Liver (tissue), 7 donors: ENCODE measurements at regions not wholly inside any gene's neighbourhood (a gene's known extent, or its start where the extent isn't known, plus 50 kb on each side); places are given as distances from the start of the nearest gene placed in this dataset.
"Not testable (repeated sequence)": the region's sequence is repeated elsewhere in the genome, so short reads cannot be mapped to it uniquely, and the experiment has no call there.

Experiments
- DNase-seq: peaks from one replicate; pipeline ENCODE4 v3.0.0-alpha.2; 2017; ENCODE audit warnings: low spot score
- H3K27ac ChIP-seq, 2 donors: one replicate each; pipeline ENCODE4 v1.7.0; 2013; ENCODE audit warnings: inconsistent platforms in 2 of 2, low read length in 2 of 2, control low read depth in 1 of 2, low read depth in 1 of 2, mild to moderate bottlenecking in 1 of 2
- H3K27me3 ChIP-seq, 4 donors: one replicate each; pipeline versions ENCODE4 v1.6.1 to v1.7.0; 2013; ENCODE audit warnings: low read length in 3 of 4, inconsistent platforms in 1 of 4, mild to moderate bottlenecking in 1 of 4, moderate library complexity in 1 of 4; ENCODE audit not compliant: control insufficient read depth in 4 of 4, insufficient read depth in 4 of 4
- H3K36me3 ChIP-seq, 4 donors: one replicate each; pipeline versions ENCODE4 v1.6.1 to v1.7.0; 2013; ENCODE audit warnings: low read length in 3 of 4, mild to moderate bottlenecking in 3 of 4, low read depth in 1 of 4, moderate library complexity in 1 of 4; ENCODE audit not compliant: control insufficient read depth in 4 of 4, insufficient read depth in 3 of 4
- H3K4me1 ChIP-seq, 4 donors: one replicate each; pipeline versions ENCODE4 v1.6.1 to v1.7.0; 2013; ENCODE audit warnings: low read length in 3 of 4, mild to moderate bottlenecking in 3 of 4, moderate library complexity in 1 of 4; ENCODE audit not compliant: control insufficient read depth in 4 of 4, insufficient read depth in 4 of 4
- H3K4me3 ChIP-seq, 3 donors: one replicate each; pipeline versions ENCODE4 v1.6.1 to v1.7.0; 2013; ENCODE audit warnings: low read length in 3 of 3, control low read depth in 1 of 3, low read depth in 1 of 3, mild to moderate bottlenecking in 1 of 3
- H3K9ac ChIP-seq, 2 donors: one replicate each; pipeline ENCODE4 v1.7.0; 2013; ENCODE audit warnings: low read length in 2 of 2, mild to moderate bottlenecking in 2 of 2, moderate library complexity in 2 of 2, control low read depth in 1 of 2, low read depth in 1 of 2
- H3K9me3 ChIP-seq, 4 donors: one replicate each; pipeline versions ENCODE4 v1.6.1 to v1.7.0; 2013; ENCODE audit warnings: low read length in 3 of 4; ENCODE audit not compliant: control insufficient read depth in 4 of 4
- ATF3 ChIP-seq: IDR thresholded peaks from 2 replicates; pipeline ENCODE4 v1.6.1; 2016; ENCODE audit warnings: antibody characterized with exemption
- EGR1 ChIP-seq, 2 donors: IDR thresholded peaks; 2 replicates each; pipeline ENCODE4 v1.6.1; 2016 to 2018; ENCODE audit warnings: antibody characterized with exemption in 2 of 2, low read depth in 2 of 2
- GABPA ChIP-seq, 2 donors: IDR thresholded peaks in 1 of 2; conservative IDR thresholded peaks in 1 of 2; 2 replicates each; pipeline ENCODE4 v1.6.1; 2016; ENCODE audit warnings: antibody characterized with exemption in 2 of 2, mild to moderate bottlenecking in 1 of 2, moderate library complexity in 1 of 2
- JUND ChIP-seq, 2 donors: IDR thresholded peaks; 2 replicates each; pipeline ENCODE4 v1.6.1; 2016; ENCODE audit warnings: antibody characterized with exemption in 2 of 2
- RXRA ChIP-seq, 2 donors: IDR thresholded peaks; 2 replicates each; pipeline ENCODE4 v1.6.1; 2017 to 2018; ENCODE audit warnings: antibody characterized with exemption in 2 of 2, mild to moderate bottlenecking in 1 of 2
- ZBTB33 ChIP-seq: IDR thresholded peaks from 2 replicates; pipeline ENCODE4 v1.6.1; 2016; ENCODE audit warnings: antibody characterized with exemption
- WGBS: extraction: QIAGEN DNeasy Blood & Tissue Kit; methylation state at CpG from one replicate; pipeline ENCODE4 v1.1.7; 2013; 5-methylcytosine and 5-hydroxymethylcytosine counted together
- TF ChIP-seq, protein P1 (sequence below): IDR thresholded peaks from 2 replicates; pipeline ENCODE4 v1.6.1; 2016; ENCODE audit warnings: antibody characterized with exemption, mild to moderate bottlenecking
- donor health status: healthy.
- donor health status: healthy.
- donor health status: healthy.
- donor health status: healthy.

DNA sequence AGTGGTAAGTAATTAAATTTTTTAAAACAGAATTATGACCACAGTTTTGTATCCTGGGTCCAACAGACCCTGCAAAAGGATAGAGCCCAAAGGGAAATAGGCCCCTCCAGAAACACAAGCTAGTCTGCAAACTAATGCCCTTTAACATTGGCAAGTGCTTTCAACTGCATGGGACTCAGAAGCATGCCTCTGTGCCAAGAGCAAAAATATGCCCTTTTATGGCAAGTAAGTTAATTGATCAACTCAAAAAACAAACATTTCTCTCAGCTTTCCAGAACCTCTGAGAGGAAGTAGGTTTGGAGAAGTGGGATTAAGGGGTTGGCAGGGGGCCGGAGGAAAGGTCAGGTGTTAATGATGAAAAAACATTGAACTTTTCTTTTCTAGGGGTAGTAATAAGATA is 186.6 kb upstream of the PRSS1 start:
- DNase-seq, result no peak
- Histone ChIP-seq H3K27me3 (peaks cover 0 to 6% (median 0%) of the 10 kb centered on the region in 4 donors), H3K36me3 (no peaks in the 10 kb centered on the region), H3K27ac (no peak overlapping the region), H3K4me3 (no peak overlapping the region), H3K9ac (no peak overlapping the region), H3K9me3 (no peaks in the 10 kb centered on the region), H3K4me1 (no peaks in the 10 kb centered on the region)
- WGBS, result 30% methylated on average over 1 of the region's 1 CpG
- no peak for TF ChIP-seq JUND (IDR thresholded peaks at IDR 0.05)
- TF ChIP-seq RXRA (IDR thresholded peaks at IDR 0.05), result no peak
- no peak for TF ChIP-seq EGR1 (IDR thresholded peaks at IDR 0.05; ENCODE audit: low read depth in 2 of 2)
- TF ChIP-seq, protein P1, sequence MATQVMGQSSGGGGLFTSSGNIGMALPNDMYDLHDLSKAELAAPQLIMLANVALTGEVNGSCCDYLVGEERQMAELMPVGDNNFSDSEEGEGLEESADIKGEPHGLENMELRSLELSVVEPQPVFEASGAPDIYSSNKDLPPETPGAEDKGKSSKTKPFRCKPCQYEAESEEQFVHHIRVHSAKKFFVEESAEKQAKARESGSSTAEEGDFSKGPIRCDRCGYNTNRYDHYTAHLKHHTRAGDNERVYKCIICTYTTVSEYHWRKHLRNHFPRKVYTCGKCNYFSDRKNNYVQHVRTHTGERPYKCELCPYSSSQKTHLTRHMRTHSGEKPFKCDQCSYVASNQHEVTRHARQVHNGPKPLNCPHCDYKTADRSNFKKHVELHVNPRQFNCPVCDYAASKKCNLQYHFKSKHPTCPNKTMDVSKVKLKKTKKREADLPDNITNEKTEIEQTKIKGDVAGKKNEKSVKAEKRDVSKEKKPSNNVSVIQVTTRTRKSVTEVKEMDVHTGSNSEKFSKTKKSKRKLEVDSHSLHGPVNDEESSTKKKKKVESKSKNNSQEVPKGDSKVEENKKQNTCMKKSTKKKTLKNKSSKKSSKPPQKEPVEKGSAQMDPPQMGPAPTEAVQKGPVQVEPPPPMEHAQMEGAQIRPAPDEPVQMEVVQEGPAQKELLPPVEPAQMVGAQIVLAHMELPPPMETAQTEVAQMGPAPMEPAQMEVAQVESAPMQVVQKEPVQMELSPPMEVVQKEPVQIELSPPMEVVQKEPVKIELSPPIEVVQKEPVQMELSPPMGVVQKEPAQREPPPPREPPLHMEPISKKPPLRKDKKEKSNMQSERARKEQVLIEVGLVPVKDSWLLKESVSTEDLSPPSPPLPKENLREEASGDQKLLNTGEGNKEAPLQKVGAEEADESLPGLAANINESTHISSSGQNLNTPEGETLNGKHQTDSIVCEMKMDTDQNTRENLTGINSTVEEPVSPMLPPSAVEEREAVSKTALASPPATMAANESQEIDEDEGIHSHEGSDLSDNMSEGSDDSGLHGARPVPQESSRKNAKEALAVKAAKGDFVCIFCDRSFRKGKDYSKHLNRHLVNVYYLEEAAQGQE, result no peak
- TF ChIP-seq ZBTB33, result no peak

DNA sequence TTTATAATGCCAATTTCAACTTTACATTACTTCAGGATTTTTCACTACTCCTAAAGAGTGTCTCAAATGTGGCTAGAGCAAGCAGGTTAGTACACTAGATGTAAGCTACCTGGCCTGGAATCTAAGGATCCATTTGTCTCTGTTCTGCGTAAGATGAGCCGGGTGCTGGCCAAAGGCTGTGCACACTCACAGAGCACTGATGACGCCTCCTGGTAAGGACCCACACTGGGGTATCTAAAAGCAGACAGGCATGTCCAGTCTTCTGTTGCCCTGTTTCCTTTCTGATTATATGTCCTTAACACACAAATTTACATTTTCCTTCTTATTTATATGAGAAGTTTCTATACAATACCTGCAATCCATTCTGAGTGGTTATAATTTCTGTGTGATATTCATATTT is 187.9 kb upstream of the PRSS1 start:
- not testable (repeated sequence) for H3K27ac ChIP-seq, H3K4me1 ChIP-seq, H3K9me3 ChIP-seq, H3K36me3 ChIP-seq, H3K27me3 ChIP-seq, H3K9ac ChIP-seq, DNase-seq, H3K4me3 ChIP-seq
- WGBS, result 86% methylated on average over 3 of the region's 3 CpGs

GRCh38 chr7:142560770-142561169 is 188.5 kb upstream of the PRSS1 start:
- not testable (repeated sequence) for H3K4me3 ChIP-seq, H3K36me3 ChIP-seq, H3K9ac ChIP-seq, H3K27me3 ChIP-seq, H3K4me1 ChIP-seq, DNase-seq, H3K27ac ChIP-seq, H3K9me3 ChIP-seq
- WGBS, result 67% methylated on average over 5 of the region's 6 CpGs

GRCh38 chr7:142560166-142560565 is 189.1 kb upstream of the PRSS1 start:
- Histone ChIP-seq H3K27me3 (peaks cover 0 to 3% (median 0%) of the 10 kb centered on the region in 4 donors), H3K9me3 (no peaks in the 10 kb centered on the region), H3K4me1 (no peaks in the 10 kb centered on the region), H3K27ac (no peak overlapping the region), H3K9ac (no peak overlapping the region), H3K4me3 (no peak overlapping the region), H3K36me3 (no peaks in the 10 kb centered on the region)
- no peak for DNase-seq
- WGBS, result 89% methylated on average over 2 of the region's 2 CpGs
- TF ChIP-seq ATF3, result no peak
- TF ChIP-seq GABPA (IDR thresholded peaks at IDR 0.05 in 1 of 2, conservative IDR thresholded peaks at IDR 0.05 in 1 of 2), result no peak
